ENCODE measurements at regions not wholly inside any gene's neighbourhood (a gene's known extent, or its start where the extent isn't known, plus 50 kb on each side); places are given as distances from the start of the nearest gene placed in this dataset.

DNA sequence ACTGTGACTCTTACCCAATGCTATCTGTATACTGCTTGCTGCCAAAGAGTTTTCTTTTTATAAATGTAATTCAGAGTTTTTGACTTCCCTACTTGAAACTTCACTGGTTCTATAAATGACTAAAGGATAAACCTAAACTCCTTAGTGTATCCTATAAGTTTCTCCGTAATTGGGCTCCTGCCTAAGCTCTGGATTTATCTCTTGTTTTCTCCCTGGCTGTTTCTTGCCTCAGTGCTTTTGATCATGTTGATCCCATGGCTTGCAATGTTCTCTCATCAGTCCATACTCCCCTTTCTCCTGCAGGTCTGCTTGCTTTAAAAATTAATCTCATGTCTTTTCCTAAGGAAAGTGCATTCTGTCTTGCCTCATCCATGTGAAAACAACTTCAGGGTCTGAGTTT lies 1543.1 kb upstream of the IGFBP7 start:
- Mint-ChIP-seq H3K27me3 (no peaks in the 10 kb centered on the region), H3K9me3 (peaks cover 15% of the 10 kb centered on the region), H3K27ac (no peak overlapping the region), H3K36me3 (ENCODE audit: low read depth) (no peaks in the 10 kb centered on the region), H3K4me3 (no peak overlapping the region), H3K4me1 (ENCODE audit: low read depth) (no peaks in the 10 kb centered on the region)
- intact Hi-C loops (cut with micrococcal nuclease) = no loop called here

DNA sequence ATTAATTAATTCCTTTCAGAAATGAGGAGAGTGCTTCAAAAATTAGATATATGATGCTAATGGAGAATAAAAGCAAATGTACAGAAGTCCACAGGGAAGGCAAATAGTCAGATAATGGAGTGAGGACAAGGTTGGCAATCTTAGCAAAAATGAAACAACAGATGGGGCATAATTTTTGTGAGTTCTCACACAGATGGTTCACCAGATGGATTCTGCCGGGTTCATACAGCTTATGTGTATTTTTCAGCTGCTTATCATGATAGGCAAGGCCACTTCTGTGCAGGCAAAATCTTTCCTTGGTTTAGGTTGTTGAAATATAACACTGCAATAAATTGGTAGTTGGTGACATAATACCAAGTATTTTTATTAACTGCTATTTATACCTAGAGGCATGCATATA lies 1539.0 kb upstream of the IGFBP7 start:
- intact Hi-C loops (cut with micrococcal nuclease) = no loop called here
- no peaks in the 10 kb centered on the region for H3K9me3 Mint-ChIP-seq
- H3K4me1 Mint-ChIP-seq (ENCODE audit: low read depth) = no peaks in the 10 kb centered on the region
- no peak overlapping the region for H3K27ac Mint-ChIP-seq
- H3K4me3 Mint-ChIP-seq = no peak overlapping the region
- H3K36me3 Mint-ChIP-seq (ENCODE audit: low read depth) = no peaks in the 10 kb centered on the region
- no peaks in the 10 kb centered on the region for H3K27me3 Mint-ChIP-seq

DNA sequence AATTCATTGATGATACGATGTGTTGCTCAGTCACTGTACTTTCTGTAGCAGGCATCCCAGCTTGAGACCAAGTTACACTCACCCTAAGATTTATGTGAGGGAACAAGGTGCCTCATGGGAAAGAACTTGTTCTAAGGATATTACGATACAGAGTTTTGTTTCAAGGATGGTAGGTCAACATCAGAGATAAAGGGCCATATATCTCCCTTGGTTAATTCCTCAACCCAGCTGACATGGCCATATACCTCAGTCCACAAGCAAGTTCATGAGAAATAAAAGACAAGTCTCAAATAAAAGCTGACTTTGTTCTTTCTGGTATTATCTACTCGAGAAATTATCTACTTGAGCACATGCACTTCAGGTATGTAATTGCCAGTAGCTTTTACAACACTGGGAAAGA lies 1535.9 kb upstream of the IGFBP7 start:
- Mint-ChIP-seq H3K27me3 (no peaks in the 10 kb centered on the region), H3K4me3 (no peak overlapping the region), H3K4me1 (ENCODE audit: low read depth) (no peaks in the 10 kb centered on the region), H3K27ac (no peak overlapping the region), H3K9me3 (no peaks in the 10 kb centered on the region), H3K36me3 (ENCODE audit: low read depth) (no peaks in the 10 kb centered on the region)
- intact Hi-C loops (cut with micrococcal nuclease) = no loop called here

DNA sequence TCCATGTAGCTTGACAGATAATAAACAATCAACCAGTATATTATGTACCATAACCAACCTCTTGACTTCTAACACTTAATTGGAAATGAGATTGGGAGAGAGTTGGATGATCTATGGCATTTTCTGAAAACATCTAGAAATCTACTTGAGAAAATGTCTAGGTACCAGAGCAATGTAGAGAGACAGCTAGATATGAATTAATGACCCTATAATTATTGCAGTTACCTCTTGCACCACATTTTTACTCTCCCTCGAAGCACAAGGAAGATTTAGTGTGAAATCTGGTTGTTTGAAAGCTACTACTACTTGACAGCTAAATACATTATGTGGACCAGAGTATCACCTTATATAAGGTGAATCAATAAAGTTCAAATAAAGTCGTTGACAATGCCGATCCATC lies 1534.4 kb upstream of the IGFBP7 start:
- Mint-ChIP-seq H3K27ac (no peak overlapping the region), H3K4me1 (ENCODE audit: low read depth) (no peaks in the 10 kb centered on the region), H3K27me3 (no peaks in the 10 kb centered on the region), H3K9me3 (no peaks in the 10 kb centered on the region), H3K36me3 (ENCODE audit: low read depth) (no peaks in the 10 kb centered on the region), H3K4me3 (no peak overlapping the region)
- intact Hi-C loops (cut with micrococcal nuclease) = no loop called here

DNA sequence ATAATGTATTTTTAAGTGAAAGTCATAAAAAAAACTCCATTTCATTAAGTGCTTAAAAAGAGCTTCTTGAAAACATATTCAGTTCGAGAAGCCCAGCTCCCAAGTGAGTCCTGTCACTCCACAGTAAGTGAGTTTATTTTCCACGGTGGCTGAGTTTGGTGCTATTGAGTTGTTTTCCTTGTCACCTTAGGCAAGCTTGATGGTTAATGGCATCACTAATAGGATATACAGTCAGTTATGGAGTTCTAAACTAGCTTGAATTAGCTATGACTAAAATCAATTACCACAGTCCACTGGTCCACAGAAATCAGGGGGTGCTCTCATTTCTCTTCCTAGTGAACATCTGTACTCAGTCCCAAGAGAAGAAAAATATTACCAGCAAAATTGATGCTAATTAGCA lies 1526.2 kb upstream of the IGFBP7 start:
- H3K4me1 Mint-ChIP-seq (ENCODE audit: low read depth) = no peaks in the 10 kb centered on the region
- H3K36me3 Mint-ChIP-seq (ENCODE audit: low read depth) = no peaks in the 10 kb centered on the region
- H3K4me3 Mint-ChIP-seq = no peak overlapping the region
- no peak overlapping the region for H3K27ac Mint-ChIP-seq
- no peaks in the 10 kb centered on the region for H3K27me3 Mint-ChIP-seq
- intact Hi-C loops (cut with micrococcal nuclease) = no loop called here
- H3K9me3 Mint-ChIP-seq = no peaks in the 10 kb centered on the region

DNA sequence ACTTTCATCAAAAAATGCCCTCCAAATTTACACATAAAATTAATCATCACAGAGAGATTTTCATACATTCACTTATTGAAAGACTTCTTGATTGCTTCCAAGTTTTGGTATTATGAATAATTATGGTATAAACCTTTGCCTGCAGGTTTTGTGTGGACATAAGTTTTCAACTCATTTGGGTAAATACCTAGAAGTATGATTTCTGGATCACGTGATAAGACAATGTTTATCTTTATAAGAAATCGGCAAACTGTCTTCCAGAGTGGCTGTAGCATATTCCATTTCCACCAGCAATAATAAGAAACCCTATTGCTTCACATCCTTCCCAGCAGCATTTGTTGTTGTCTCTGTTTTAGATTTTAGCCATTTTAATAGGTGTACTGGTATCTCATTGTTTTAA lies 1507.0 kb upstream of the IGFBP7 start:
- H3K27ac Mint-ChIP-seq = no peak overlapping the region
- no peak overlapping the region for H3K4me3 Mint-ChIP-seq
- peaks cover 33% of the 10 kb centered on the region for H3K9me3 Mint-ChIP-seq
- intact Hi-C loops (cut with micrococcal nuclease) = no loop called here
- H3K27me3 Mint-ChIP-seq = no peaks in the 10 kb centered on the region
- H3K4me1 Mint-ChIP-seq (ENCODE audit: low read depth) = no peaks in the 10 kb centered on the region
- no peaks in the 10 kb centered on the region for H3K36me3 Mint-ChIP-seq (ENCODE audit: low read depth)

DNA sequence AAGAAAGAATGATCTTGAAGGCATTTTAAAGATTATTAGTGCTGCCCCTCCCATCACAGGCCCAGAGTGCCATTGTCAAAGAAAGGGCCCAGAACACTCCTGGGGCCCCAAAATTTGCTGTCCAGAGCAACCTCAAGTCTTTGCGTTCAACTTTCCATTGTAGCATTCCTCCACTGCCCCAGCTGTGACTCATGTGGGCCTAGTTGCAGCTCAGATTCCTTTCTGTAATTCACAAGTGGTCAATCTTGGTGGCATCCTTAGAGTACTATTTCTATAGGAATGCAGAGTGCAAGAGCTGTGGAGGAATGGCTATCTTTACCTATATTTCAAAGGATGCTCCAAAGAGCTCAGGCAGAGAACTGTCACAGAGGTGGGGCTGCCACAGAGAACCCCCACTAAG lies 1500.8 kb upstream of the IGFBP7 start:
- no peaks in the 10 kb centered on the region for H3K27me3 Mint-ChIP-seq
- H3K27ac Mint-ChIP-seq = no peak overlapping the region
- intact Hi-C loops (cut with micrococcal nuclease) = no loop called here
- H3K4me3 Mint-ChIP-seq = no peak overlapping the region
- H3K36me3 Mint-ChIP-seq (ENCODE audit: low read depth) = no peaks in the 10 kb centered on the region
- H3K4me1 Mint-ChIP-seq (ENCODE audit: low read depth) = no peaks in the 10 kb centered on the region
- H3K9me3 Mint-ChIP-seq = peaks cover 6% of the 10 kb centered on the region

DNA sequence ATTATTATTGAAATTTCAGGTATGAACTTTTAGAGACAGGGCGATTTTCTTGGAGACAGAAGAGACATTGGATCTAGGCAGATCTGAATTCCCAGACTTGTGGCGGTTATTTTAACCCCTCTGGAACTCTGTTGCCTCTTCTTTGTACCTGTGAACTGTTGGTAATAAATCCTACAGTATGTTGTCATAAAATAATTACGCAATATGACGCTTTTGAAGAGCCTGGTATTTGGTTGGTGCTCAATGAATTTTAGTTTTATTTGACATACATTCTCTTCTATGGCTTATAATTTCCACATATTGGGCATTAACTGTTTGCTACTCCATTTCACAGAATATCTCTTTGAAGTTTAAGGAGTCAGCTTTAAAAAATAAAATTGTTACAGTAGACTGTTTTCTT lies 1496.1 kb upstream of the IGFBP7 start:
- Mint-ChIP-seq H3K27me3 (no peaks in the 10 kb centered on the region), H3K4me3 (no peak overlapping the region), H3K27ac (no peak overlapping the region), H3K9me3 (no peaks in the 10 kb centered on the region), H3K4me1 (ENCODE audit: low read depth) (no peaks in the 10 kb centered on the region), H3K36me3 (ENCODE audit: low read depth) (no peaks in the 10 kb centered on the region)
- intact Hi-C loops (cut with micrococcal nuclease) = no loop called here

DNA sequence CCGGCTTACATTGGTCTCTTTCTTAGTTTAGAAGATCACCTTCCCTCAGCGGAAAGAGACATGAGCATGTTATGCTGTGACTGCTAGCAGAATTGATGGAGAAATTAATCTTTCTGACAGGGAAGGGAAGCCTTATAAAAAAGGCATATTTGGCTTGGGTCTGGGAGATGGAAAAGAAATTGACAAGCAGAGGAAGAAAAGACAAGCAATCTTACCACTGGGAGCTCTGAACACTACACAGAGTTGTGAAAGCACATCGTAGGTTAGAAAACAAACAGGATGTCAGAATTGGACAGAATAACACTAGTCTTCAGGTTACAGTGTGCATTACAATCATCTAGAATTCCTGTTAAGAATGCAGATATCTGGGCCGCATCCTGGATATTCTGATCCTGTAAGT lies 1493.8 kb upstream of the IGFBP7 start:
- H3K9me3 Mint-ChIP-seq = no peaks in the 10 kb centered on the region
- no peaks in the 10 kb centered on the region for H3K4me1 Mint-ChIP-seq (ENCODE audit: low read depth)
- no peak overlapping the region for H3K27ac Mint-ChIP-seq
- H3K36me3 Mint-ChIP-seq (ENCODE audit: low read depth) = no peaks in the 10 kb centered on the region
- intact Hi-C loops (cut with micrococcal nuclease) = no loop called here
- no peaks in the 10 kb centered on the region for H3K27me3 Mint-ChIP-seq
- no peak overlapping the region for H3K4me3 Mint-ChIP-seq

DNA sequence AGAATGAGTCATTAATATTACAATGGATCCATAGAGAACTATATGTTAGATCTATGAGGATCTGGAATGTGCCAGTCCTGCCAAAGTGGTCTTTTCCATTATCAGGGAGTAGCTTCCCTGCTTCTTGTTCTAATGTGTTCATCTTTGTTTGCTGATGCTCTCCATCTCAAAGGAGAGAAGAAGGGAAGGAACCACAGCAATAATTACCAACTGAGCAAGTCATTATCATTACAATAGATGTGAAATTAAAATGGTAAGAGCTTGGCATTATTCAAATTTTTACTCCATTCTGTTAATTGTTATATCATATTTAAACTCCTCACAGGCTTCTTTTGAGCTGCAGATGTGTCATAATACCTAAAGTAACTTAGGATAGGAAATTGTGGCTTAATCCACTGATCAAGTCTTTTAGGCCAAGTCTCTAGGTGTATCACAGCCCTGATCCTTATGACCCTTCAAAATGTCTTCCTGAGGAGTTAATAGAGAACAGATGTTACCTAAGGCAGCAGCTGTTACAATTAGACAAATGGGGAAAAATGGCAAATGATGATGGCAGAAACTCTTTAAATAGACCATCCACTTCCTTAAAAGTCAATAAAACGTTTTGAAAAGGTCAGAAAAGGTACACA lies 1492.7 kb upstream of the IGFBP7 start:
- no peak overlapping the region for H3K27ac Mint-ChIP-seq
- no peaks in the 10 kb centered on the region for H3K4me1 Mint-ChIP-seq (ENCODE audit: low read depth)
- intact Hi-C loops (cut with micrococcal nuclease) = no loop called here
- no peaks in the 10 kb centered on the region for H3K36me3 Mint-ChIP-seq (ENCODE audit: low read depth)
- no peaks in the 10 kb centered on the region for H3K9me3 Mint-ChIP-seq
- no peaks in the 10 kb centered on the region for H3K27me3 Mint-ChIP-seq
- H3K4me3 Mint-ChIP-seq = no peak overlapping the region

DNA sequence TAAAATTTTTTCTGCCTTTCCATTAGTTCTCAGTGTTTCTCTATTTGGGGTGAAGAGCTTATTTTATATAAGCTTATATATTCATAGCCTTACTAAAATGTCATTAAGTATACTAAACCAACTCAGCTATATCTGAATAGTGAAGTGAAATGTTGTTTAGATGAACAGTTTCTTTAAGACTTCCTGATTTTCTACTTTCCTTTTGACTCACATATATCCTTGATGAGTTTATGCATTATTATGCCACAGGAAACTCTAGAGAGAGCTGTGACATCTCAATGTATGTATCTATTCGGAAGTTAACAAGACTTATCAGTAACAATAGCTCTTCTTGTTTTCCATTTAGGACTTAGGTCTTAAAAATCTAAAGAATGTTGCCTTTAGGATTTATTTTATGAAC lies 1491.8 kb upstream of the IGFBP7 start:
- Mint-ChIP-seq H3K27me3 (no peaks in the 10 kb centered on the region), H3K36me3 (ENCODE audit: low read depth) (no peaks in the 10 kb centered on the region), H3K4me1 (ENCODE audit: low read depth) (no peaks in the 10 kb centered on the region), H3K4me3 (no peak overlapping the region), H3K9me3 (no peaks in the 10 kb centered on the region), H3K27ac (no peak overlapping the region)
- intact Hi-C loops (cut with micrococcal nuclease) = no loop called here

DNA sequence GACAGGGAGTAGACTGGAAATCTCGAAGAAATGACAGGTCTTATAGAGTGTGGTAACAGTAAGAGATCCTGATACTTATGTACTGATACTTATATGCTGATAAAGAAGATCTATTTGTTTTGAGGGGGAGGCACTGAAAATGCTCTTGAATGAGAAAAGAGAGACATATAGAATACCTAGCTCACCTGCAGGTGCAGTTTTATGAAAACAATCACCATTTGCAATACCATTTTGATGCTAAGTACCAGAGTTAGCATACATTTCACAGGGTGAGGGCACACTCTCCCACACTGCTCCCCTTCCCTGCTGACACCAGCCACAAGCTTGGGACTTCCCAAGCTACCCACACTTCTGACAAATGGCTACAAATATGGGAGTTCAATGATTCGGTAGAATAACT lies 1490.1 kb upstream of the IGFBP7 start:
- Mint-ChIP-seq H3K4me3 (no peak overlapping the region), H3K9me3 (no peaks in the 10 kb centered on the region), H3K27me3 (no peaks in the 10 kb centered on the region), H3K4me1 (ENCODE audit: low read depth) (no peaks in the 10 kb centered on the region), H3K36me3 (ENCODE audit: low read depth) (no peaks in the 10 kb centered on the region), H3K27ac (no peak overlapping the region)
- intact Hi-C loops (cut with micrococcal nuclease) = no loop called here

DNA sequence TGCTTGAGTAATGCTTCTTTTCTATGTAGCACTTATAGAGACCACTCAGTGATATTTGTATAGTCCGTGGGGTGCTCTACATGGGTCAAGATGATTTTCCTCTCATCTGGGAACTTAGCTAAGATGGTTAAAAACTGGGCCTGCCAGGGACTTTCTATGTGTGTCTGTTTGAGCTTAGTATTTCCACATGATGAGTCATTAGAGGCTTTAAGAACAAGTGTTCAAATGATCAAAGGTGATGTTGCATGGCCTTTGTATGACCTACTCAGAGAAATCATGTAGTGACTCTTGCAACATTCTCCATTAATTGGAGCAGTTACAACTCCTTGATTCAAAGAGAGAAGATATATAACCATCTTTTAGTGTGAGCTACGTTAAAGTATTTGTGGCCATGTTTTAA lies 1480.5 kb upstream of the IGFBP7 start:
- Mint-ChIP-seq H3K4me3 (no peak overlapping the region), H3K4me1 (ENCODE audit: low read depth) (no peaks in the 10 kb centered on the region), H3K27me3 (no peaks in the 10 kb centered on the region), H3K27ac (no peak overlapping the region), H3K36me3 (ENCODE audit: low read depth) (no peaks in the 10 kb centered on the region), H3K9me3 (peaks cover 13% of the 10 kb centered on the region)
- intact Hi-C loops (cut with micrococcal nuclease) = no loop called here

DNA sequence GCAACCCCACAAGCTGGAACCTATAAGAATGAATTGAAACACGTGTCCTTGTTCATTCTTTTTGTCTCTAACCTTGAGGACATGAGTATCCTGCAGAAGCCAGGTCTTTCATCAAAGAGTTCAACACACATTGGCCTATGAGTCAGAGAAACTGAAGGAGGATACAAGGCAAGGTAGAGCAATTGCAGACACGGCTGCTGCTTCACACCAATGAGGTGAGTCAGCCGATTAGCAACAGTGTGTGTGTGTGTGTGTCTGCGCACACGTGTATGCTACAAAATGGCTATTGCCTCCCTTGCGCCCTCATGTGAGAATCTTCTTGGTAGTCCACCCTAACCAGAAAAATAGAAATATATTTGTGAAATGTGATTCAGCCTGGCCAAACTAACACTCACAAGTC lies 1477.7 kb upstream of the IGFBP7 start:
- no peak overlapping the region for H3K4me3 Mint-ChIP-seq
- no peak overlapping the region for H3K27ac Mint-ChIP-seq
- peaks cover 41% of the 10 kb centered on the region for H3K9me3 Mint-ChIP-seq
- intact Hi-C loops (cut with micrococcal nuclease) = no loop called here
- no peaks in the 10 kb centered on the region for H3K4me1 Mint-ChIP-seq (ENCODE audit: low read depth)
- no peaks in the 10 kb centered on the region for H3K27me3 Mint-ChIP-seq
- no peaks in the 10 kb centered on the region for H3K36me3 Mint-ChIP-seq (ENCODE audit: low read depth)

DNA sequence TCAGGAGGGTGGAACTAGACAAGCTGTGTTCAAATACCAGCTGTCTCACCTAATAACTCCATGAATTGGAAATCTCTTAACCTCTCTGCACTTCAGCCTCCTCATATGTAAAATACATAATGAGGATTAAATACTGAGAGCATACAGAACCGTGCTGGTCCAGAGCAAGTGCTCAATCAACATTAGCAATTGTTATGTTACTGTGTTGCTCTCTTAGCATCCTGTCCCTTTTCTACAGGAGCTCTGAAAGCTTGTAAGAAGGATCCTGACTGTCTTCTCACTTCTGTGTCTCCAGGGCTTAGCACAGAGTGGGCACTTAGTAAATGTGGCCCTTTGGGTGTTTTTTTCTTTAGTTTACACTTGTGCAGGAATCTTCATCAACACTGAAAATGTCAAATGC lies 1456.1 kb upstream of the IGFBP7 start:
- Mint-ChIP-seq H3K36me3 (ENCODE audit: low read depth) (no peaks in the 10 kb centered on the region), H3K4me1 (ENCODE audit: low read depth) (no peaks in the 10 kb centered on the region), H3K9me3 (peaks cover 11% of the 10 kb centered on the region), H3K27me3 (no peaks in the 10 kb centered on the region), H3K4me3 (no peak overlapping the region), H3K27ac (no peak overlapping the region)
- intact Hi-C loops (cut with micrococcal nuclease) = no loop called here

Data from dendritic cell treated with granulocyte-macrophage colony-stimulating factor and Interleukin-4, amounts not matched to agents 40 ng/mL and 50 ng/mL, for 4 days (primary cell).